B cell (primary cell): ENCODE measurements at regions not wholly inside any gene's neighbourhood (a gene's known extent, or its start where the extent isn't known, plus 50 kb on each side); places are given as distances from the start of the nearest gene placed in this dataset.

Experiments
- CTCF ChIP-seq: fragments of 200-600 bp; IDR thresholded peaks from one replicate; pipeline ENCODE4 v1.8.0; 2022; ENCODE audit warnings: antibody characterized with exemption, mild to moderate bottlenecking
- EZH2 ChIP-seq: IDR thresholded peaks from 2 replicates; pipeline ENCODE4 v1.6.1; 2012; ENCODE audit warnings: borderline replicate concordance, low read depth, mild to moderate bottlenecking, moderate library complexity, low read length; ENCODE audit not compliant: insufficient read depth, poor library complexity, severe bottlenecking

DNA sequence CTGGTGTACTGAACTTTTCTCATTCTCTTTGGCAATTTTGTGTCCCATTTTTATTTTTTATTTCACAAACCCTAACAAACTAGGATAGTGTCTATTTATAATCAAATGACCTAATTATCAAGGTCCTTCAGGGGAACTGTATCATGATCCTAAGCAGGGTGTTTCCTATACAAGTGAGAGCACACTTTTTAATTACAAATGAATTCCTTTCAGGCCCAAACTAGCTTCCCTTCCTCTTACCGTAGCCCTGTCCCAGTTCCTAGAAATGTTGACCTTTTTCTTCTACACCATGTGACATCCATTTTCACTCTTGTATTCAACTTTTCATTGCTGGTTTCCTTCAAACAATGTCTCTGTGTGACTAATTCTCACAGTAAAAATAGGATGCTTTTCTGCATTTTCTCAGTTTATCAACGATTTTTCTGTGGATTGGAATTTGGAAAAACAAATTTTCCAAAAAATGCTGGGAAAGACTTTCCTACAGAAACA lies 411.4 kb downstream of the CCDC91 start:
- TF ChIP-seq CTCF: no peak
- TF ChIP-seq EZH2: no peak
